ENCODE measurements at regions not wholly inside any gene's neighbourhood (a gene's known extent, or its start where the extent isn't known, plus 50 kb on each side); places are given as distances from the start of the nearest gene placed in this dataset.
"Not testable (repeated sequence)": the region's sequence is repeated elsewhere in the genome, so short reads cannot be mapped to it uniquely, and the experiment has no call there.

GRCh38 chr1:29183-29582 lies 422.3 kb downstream of the OR4F29 start:
- TF ChIP-seq CTCF, POLR2A (IDR thresholded peaks at IDR 0.05): not testable (repeated sequence)
